Transverse colon (tissue), 4 donors: ENCODE measurements at regions not wholly inside any gene's neighbourhood (a gene's known extent, or its start where the extent isn't known, plus 50 kb on each side); places are given as distances from the start of the nearest gene placed in this dataset.

Source experiments
- EP300 ChIP-seq: sonication (generic); formaldehyde crosslinking; IDR thresholded peaks from one replicate; pipeline ENCODE4 v1.6.1; 2017; ENCODE audit warnings: antibody characterized with exemption, low read depth
- POLR2A ChIP-seq: fragments of 450-650 bp; IDR thresholded peaks from one replicate; pipeline ENCODE4 v1.6.1; 2016; ENCODE audit warnings: antibody characterized with exemption, mild to moderate bottlenecking, moderate library complexity
- POLR2AphosphoS5 ChIP-seq, 3 donors: sonication (generic); formaldehyde crosslinking; IDR thresholded peaks; one replicate each; pipeline ENCODE4 v1.6.1; 2016; ENCODE audit warnings: antibody characterized with exemption in 3 of 3
- TF ChIP-seq, protein P1 (sequence below), 5 experiments: fragments of 200-600 bp in 3 of 5; fragments of 450-650 bp in 2 of 5; sonication (generic) in 3 of 5; IDR thresholded peaks; 1 replicate in 2 of 5; 2 replicates in 3 of 5; pipeline ENCODE4 v1.5.1; 2016 to 2017; ENCODE audit warnings: antibody characterized with exemption in 5 of 5, inconsistent platforms in 3 of 5, mild to moderate bottlenecking in 2 of 5, moderate library complexity in 1 of 5

DNA sequence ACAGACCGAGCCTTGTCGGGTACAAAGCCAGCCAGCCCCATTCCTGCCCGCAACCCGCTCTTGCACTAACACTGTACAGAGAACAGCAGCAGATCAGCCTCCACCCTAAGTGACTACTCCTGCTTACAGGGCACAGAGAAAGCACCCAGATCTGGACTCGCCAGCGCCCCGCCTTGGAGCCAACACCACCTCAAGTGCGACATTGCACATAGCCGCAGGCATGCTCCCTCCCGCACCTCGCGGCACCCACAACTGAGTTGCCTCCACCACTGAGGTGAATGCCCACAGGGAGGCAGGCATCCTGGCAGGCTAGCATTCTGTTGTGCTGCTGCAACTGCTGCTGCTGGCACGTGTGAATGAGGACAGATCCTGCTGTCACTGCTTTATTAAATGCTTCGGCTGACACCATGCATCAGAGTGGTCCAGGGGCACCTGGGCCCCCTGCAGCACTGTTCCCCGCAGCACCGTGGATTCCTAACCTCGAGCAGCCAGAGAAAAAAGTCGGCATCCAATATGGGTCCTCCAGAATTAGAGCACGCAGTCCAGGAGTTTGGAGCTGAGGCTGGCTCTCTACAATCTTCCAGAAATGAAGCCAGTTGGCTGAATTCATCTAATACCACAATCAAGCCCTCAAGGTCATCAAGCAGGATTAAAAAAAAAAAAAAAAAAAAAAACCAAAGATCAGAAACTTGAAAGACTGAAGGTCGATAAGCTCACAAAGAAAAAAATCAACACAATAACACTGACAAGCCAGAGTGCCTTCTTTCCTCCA, 352.9 kb downstream of the GASK1B start:
- TF ChIP-seq POLR2A: no peak
- TF ChIP-seq, protein P1, sequence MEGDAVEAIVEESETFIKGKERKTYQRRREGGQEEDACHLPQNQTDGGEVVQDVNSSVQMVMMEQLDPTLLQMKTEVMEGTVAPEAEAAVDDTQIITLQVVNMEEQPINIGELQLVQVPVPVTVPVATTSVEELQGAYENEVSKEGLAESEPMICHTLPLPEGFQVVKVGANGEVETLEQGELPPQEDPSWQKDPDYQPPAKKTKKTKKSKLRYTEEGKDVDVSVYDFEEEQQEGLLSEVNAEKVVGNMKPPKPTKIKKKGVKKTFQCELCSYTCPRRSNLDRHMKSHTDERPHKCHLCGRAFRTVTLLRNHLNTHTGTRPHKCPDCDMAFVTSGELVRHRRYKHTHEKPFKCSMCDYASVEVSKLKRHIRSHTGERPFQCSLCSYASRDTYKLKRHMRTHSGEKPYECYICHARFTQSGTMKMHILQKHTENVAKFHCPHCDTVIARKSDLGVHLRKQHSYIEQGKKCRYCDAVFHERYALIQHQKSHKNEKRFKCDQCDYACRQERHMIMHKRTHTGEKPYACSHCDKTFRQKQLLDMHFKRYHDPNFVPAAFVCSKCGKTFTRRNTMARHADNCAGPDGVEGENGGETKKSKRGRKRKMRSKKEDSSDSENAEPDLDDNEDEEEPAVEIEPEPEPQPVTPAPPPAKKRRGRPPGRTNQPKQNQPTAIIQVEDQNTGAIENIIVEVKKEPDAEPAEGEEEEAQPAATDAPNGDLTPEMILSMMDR (IDR thresholded peaks at IDR 0.05): no peak
- TF ChIP-seq POLR2AphosphoS5 (IDR thresholded peaks at IDR 0.05): no peak
- TF ChIP-seq EP300: no peak
